GM23338 (cell line): ENCODE measurements at regions not wholly inside any gene's neighbourhood (a gene's known extent, or its start where the extent isn't known, plus 50 kb on each side); places are given as distances from the start of the nearest gene placed in this dataset.

Source experiments
- ATAC-seq: fragments of 200-7000 bp; cut with Tn5 transposase; 3 replicates; pipeline ENCODE4 v1.9.1; 2020
- DNase-seq: peaks from one replicate; pipeline ENCODE4 v3.0.0-alpha.2; 2015; ENCODE audit warnings: low spot score
- H2AFZ ChIP-seq: fragments of 200-600 bp; sonication (generic); 2 replicates; pipeline ENCODE4 v1.8.0; 2016; ENCODE audit warnings: antibody characterized with exemption, mild to moderate bottlenecking, moderate library complexity
- H3F3A ChIP-seq: fragments of 200-600 bp; sonication (generic); replicated peaks from 2 replicates; pipeline ENCODE4 v1.8.0; 2017; ENCODE audit warnings: antibody characterized with exemption, mixed run types, low read depth
- H3K27ac ChIP-seq: fragments of 200-600 bp; sonication (generic); 2 replicates; pipeline ENCODE4 v1.6.1; 2016; ENCODE audit warnings: low read depth
- H3K27me3 ChIP-seq: fragments of 200-600 bp; sonication (generic); 2 replicates; pipeline ENCODE4 v1.8.0; 2016; ENCODE audit warnings: mild to moderate bottlenecking, mixed run types, moderate library complexity; ENCODE audit not compliant: insufficient read depth
- H3K36me3 ChIP-seq: fragments of 200-600 bp; sonication (generic); 2 replicates; pipeline ENCODE4 v1.8.0; 2016; ENCODE audit warnings: mild to moderate bottlenecking; ENCODE audit not compliant: insufficient read depth
- H3K4me1 ChIP-seq: fragments of 200-600 bp; sonication (generic); 2 replicates; pipeline ENCODE4 v1.8.0; 2016; ENCODE audit warnings: mild to moderate bottlenecking, moderate library complexity; ENCODE audit not compliant: insufficient read depth
- H3K4me2 ChIP-seq: fragments of 200-600 bp; sonication (generic); 2 replicates; pipeline ENCODE4 v1.7.1; 2017; ENCODE audit warnings: mixed run types
- H3K4me3 ChIP-seq: fragments of 200-600 bp; sonication (generic); 2 replicates; pipeline ENCODE4 v1.6.1; 2016; ENCODE audit warnings: mixed run types
- H3K79me2 ChIP-seq: fragments of 200-600 bp; sonication (generic); replicated peaks from 2 replicates; pipeline ENCODE4 v1.8.0; 2017; ENCODE audit warnings: mild to moderate bottlenecking; ENCODE audit not compliant: insufficient read depth
- H3K9me2 ChIP-seq: fragments of 200-600 bp; sonication (generic); 2 replicates; pipeline ENCODE4 v1.8.0; 2017; ENCODE audit not compliant: insufficient read depth
- H4K20me1 ChIP-seq: fragments of 200-600 bp; sonication (generic); replicated peaks from 2 replicates; pipeline ENCODE4 v1.8.0; 2017; ENCODE audit warnings: mild to moderate bottlenecking; ENCODE audit not compliant: insufficient read depth
- H3K27ac Mint-ChIP-seq: 2 replicates; pipeline ENCODE4 v1.8.0; 2020; ENCODE audit warnings: inconsistent platforms, mild to moderate bottlenecking, moderate library complexity, mixed read lengths
- H3K27me3 Mint-ChIP-seq: 3 replicates; pipeline ENCODE4 v1.8.0; 2022; ENCODE audit warnings: low read depth, mild to moderate bottlenecking, moderate library complexity, mixed read lengths, inconsistent platforms; ENCODE audit not compliant: insufficient read depth, poor library complexity
- H3K36me3 Mint-ChIP-seq: 3 replicates; pipeline ENCODE4 v1.8.0; 2021; ENCODE audit warnings: low read depth, mild to moderate bottlenecking, inconsistent platforms, moderate library complexity, mixed read lengths
- H3K4me1 Mint-ChIP-seq: 3 replicates; pipeline ENCODE4 v1.8.0; 2020; ENCODE audit warnings: mild to moderate bottlenecking, inconsistent platforms, mixed read lengths
- H3K4me3 Mint-ChIP-seq: 3 replicates; pipeline ENCODE4 v1.8.0; 2021; ENCODE audit warnings: moderate library complexity, mild to moderate bottlenecking, inconsistent platforms, mixed read lengths
- H3K9me3 Mint-ChIP-seq: 3 replicates; pipeline ENCODE4 v1.8.0; 2020; ENCODE audit warnings: moderate library complexity, mild to moderate bottlenecking, inconsistent platforms, mixed read lengths
- CREB1 ChIP-seq: fragments of 250-450 bp; sonication (Bioruptor Pico); IDR thresholded peaks from 2 replicates; pipeline ENCODE4 v1.5.0; 2020; ENCODE audit warnings: low read depth, mild to moderate bottlenecking, moderate library complexity
- CTCF ChIP-seq, 2 experiments: fragments of 200-600 bp in 1 of 2; sonication (generic) in 1 of 2; conservative IDR thresholded peaks; 2 replicates each; pipeline versions ENCODE4 v1.5.1 to v1.6.1; 2016 to 2017; ENCODE audit warnings: antibody characterized with exemption in 2 of 2, low read depth in 2 of 2, mild to moderate bottlenecking in 2 of 2, moderate library complexity in 1 of 2
- ETS1 ChIP-seq: IDR thresholded peaks from 2 replicates; pipeline ENCODE4 v1.6.1; 2016; ENCODE audit warnings: antibody characterized with exemption
- EZH2 ChIP-seq: fragments of 200-600 bp; sonication (generic); IDR thresholded peaks from one replicate; pipeline ENCODE4 v1.8.0; 2017; ENCODE audit warnings: antibody characterized with exemption, mild to moderate bottlenecking, low read depth; ENCODE audit not compliant: unreplicated experiment
- EZH2phosphoT487 ChIP-seq: fragments of 200-600 bp; sonication (generic); IDR thresholded peaks from one replicate; pipeline ENCODE4 v1.8.1; 2018; ENCODE audit warnings: antibody characterized with exemption; ENCODE audit not compliant: unreplicated experiment
- JUNB ChIP-seq: IDR thresholded peaks from one replicate; pipeline ENCODE4 v1.6.1; 2016; ENCODE audit warnings: antibody characterized with exemption; ENCODE audit not compliant: unreplicated experiment
- NANOG ChIP-seq: IDR thresholded peaks from 2 replicates; pipeline ENCODE4 v1.6.1; 2016; ENCODE audit warnings: antibody characterized with exemption, borderline replicate concordance
- POLR2AphosphoS5 ChIP-seq: IDR thresholded peaks from 2 replicates; pipeline ENCODE4 v1.6.1; 2016; ENCODE audit warnings: antibody characterized with exemption, low read depth
- REST ChIP-seq: IDR thresholded peaks from one replicate; pipeline ENCODE4 v1.6.1; 2018; ENCODE audit warnings: antibody characterized with exemption; ENCODE audit not compliant: unreplicated experiment
- STAT1 ChIP-seq: IDR thresholded peaks from one replicate; pipeline ENCODE4 v1.6.1; 2016; ENCODE audit warnings: antibody characterized with exemption; ENCODE audit not compliant: unreplicated experiment
- ZNF114 ChIP-seq: fragments of 250-450 bp; sonication (Bioruptor Pico); IDR thresholded peaks from 2 replicates; pipeline ENCODE4 v1.5.0; 2020; ENCODE audit warnings: mild to moderate bottlenecking, moderate library complexity
- ZNF331 ChIP-seq: fragments of 250-450 bp; sonication (Bioruptor Pico); IDR thresholded peaks from 2 replicates; pipeline ENCODE4 v1.5.0; 2020; ENCODE audit warnings: low read depth, mild to moderate bottlenecking, moderate library complexity
- ZNF462 ChIP-seq: fragments of 250-450 bp; sonication (Bioruptor Pico); IDR thresholded peaks from 2 replicates; pipeline ENCODE4 v1.5.0; 2020; ENCODE audit warnings: mild to moderate bottlenecking, moderate library complexity

GRCh38 chr7:81045491-81046030 is 126.7 kb upstream of the SEMA3C start:
- peaks cover 3% of the 10 kb centered on the region for H3K27me3 Mint-ChIP-seq
- no peaks in the 10 kb centered on the region; the same call in 2 of the 3 replicates for H3K4me1 Mint-ChIP-seq
- no peak overlapping the region for H3K27ac ChIP-seq
- no peaks in the 10 kb centered on the region for H3F3A ChIP-seq
- no peak for ATAC-seq
- peaks cover 47% of the 10 kb centered on the region for H3K9me3 Mint-ChIP-seq
- H3K4me3 ChIP-seq = no peak overlapping the region
- H3K27ac Mint-ChIP-seq = no peak overlapping the region
- H2AFZ ChIP-seq = no peak overlapping the region
- no peaks in the 10 kb centered on the region for H3K79me2 ChIP-seq
- no peaks in the 10 kb centered on the region for H4K20me1 ChIP-seq
- no peaks in the 10 kb centered on the region; the same call in 1 of the 2 replicates for H3K36me3 ChIP-seq
- H3K36me3 Mint-ChIP-seq = peaks cover 36% of the 10 kb centered on the region
- no peaks in the 10 kb centered on the region for H3K4me1 ChIP-seq
- TF ChIP-seq ETS1 (no peak), JUNB (no peak), CTCF (conservative IDR thresholded peaks at IDR 0.05; ENCODE audit: low read depth in 2 of 2) (no peak), EZH2 (no peak), REST (no peak), NANOG (no peak), CREB1 (CRISPR knock-in tag) (no peak), ZNF462 (CRISPR knock-in tag) (no peak), ZNF114 (CRISPR knock-in tag) (no peak), STAT1 (no peak), ZNF331 (CRISPR knock-in tag) (no peak), EZH2phosphoT487 (no peak), POLR2AphosphoS5 (no peak)
- no peak overlapping the region for H3K4me3 Mint-ChIP-seq
- DNase-seq = no peak
- H3K4me2 ChIP-seq = no peak overlapping the region
- no peaks in the 10 kb centered on the region for H3K27me3 ChIP-seq
- no peaks in the 10 kb centered on the region; the same call in 1 of the 2 replicates for H3K9me2 ChIP-seq
